Stimulated activated CD8-positive, alpha-beta memory T cell treated with anti-CD3 and anti-CD28 coated beads, Interleukin-2, amount 100 ng/mL, for 1 hour (primary cell): ENCODE measurements at regions not wholly inside any gene's neighbourhood (a gene's known extent, or its start where the extent isn't known, plus 50 kb on each side); places are given as distances from the start of the nearest gene placed in this dataset.

ENCODE experiments used
- DNase-seq, 2 donors: peaks; one replicate each; pipeline ENCODE4 v3.0.0-alpha.2; 2020; ENCODE audit warnings: low read depth in 2 of 2

DNA sequence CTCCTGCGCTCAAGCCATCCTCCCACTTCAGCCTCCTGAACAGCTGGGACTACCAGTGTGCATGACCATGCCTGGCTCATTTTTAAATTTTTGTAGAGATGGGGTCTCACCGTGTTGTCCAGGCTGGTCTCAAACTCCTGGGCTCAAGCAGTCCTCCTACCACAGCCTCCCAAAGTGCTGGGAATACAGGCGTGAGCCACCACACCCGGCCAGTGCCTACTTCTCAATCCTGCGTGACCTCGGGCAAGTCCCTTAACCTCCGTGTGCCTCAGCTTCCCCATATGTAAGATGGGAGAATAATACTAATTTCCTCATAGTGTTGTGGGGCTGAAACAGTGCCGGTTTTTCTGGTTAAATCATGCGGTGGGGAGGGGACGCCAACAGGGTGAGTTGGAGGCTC is 143.5 kb upstream of the CIBAR2 start:
- DNase-seq, result no peak

DNA sequence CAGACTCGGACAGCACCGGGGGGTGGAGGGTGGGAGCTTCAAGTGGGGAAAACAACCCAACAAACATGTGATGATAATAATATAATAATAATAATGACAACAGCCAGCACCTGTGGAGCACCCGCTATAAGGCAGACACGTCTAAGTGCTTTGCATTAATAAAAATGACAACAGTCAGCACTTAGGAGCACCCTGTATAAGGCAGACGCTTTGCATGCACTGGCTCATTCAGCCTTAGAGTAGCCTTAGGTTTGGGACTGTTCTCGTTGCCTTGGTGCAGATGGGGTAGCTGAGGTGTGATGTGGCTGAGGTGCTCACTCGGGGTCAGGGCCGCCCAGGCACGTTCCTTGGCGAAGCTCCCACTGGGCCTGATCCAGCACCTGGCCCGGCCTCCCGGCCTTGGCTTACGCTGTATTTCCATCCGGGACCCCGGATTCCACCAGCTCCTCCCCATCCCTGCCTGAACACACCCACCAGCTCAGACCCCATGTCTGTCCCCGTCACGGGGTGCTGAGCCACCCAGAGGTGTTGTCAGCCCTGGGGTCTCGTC is 144.0 kb upstream of the CIBAR2 start:
- DNase-seq, result no peak

DNA sequence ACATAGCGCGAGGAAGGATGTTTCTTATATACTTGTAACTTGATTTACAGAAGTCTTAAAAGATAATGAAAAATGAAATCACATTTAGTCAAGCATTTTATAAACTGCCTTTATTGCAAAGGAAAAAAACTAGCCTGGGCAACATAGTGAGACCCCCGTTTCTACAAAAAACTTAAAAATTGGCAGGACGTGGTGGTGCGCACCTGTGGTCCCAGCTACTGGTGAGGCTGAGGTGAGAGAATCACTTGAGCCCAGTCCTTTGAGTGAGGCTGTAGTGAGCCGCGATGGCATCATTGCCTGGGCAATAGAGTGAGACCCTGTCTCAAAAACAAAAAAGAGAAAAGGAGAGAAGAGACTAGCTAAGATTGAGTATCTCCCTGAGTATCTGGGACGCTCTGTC is 145.2 kb upstream of the CIBAR2 start:
- no peak for DNase-seq

DNA sequence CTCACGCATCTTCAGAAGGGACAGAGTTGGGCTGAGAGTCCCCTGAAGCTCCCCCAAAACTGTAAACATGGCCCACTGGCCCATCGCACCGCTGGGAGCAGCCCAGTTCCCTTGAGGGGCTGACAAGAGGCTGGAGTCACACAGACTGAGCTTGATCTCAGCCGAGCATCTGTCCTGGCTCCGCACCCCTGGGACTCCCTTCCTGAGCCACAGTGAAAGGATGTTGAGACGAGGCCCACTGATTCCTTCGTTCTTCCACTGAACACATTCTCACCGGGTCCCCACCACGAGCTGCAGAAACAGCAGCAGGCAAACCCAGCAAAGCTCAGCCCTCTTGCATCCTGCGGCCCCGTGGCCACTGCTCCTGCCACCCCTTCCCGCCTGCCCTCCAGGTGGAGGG is 145.9 kb upstream of the CIBAR2 start:
- no peak for DNase-seq

DNA sequence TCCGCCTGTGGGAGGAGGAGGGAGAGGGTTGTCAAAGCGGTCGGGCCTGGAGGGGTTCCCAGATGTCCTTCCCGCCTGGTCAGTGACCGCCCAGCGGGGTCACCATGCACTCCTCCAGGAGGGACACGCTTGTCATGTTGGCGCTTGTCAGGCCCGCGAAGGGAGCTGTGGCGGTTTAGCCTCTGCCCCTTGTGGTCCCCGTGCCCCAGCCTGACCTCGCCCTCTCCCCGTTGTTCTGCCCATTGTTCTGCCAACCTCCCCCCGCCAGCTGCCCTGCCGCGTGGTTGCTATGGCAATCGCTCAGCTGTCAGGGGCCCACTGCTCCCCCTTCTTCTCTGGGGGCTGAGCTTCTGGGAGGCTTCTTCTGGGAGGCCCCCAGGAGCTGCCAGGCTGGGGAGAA is 146.4 kb upstream of the CIBAR2 start:
- no peak for DNase-seq

DNA sequence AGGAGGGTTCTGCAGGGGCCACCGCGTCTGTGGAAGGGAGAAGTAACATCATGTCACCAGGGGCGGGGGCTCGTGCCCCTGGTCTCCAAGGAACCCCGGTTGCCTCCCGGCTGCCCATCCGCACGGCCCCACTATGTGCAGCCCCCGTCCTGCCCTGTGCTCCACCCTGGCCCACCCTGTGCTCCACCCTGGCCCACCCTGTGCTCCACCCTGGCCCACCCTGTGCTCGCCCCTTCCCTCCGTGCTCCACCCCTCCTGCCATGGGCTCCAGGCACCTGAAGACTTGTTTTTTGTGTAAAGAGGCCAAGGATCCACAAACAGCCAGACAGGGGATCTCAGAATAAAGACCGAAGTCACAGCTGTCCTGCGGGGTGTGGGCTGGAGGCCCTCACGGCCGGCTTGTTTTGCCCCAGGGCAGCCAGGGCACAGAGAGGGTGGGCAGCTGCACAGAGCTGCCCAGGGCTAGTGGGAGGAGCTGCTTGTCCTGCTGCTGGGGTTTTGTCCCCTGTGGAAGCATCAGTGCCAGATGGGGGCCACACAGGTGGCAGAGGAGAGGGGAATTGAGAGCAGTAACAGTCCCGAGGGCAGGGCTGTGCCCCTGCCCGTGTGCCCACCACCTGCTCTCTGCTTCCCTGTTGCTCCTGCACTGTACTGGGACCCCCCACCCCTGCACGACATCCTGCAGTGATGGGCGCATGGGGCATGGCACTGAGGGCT is 147.0 kb upstream of the CIBAR2 start:
- DNase-seq, result no peak

DNA sequence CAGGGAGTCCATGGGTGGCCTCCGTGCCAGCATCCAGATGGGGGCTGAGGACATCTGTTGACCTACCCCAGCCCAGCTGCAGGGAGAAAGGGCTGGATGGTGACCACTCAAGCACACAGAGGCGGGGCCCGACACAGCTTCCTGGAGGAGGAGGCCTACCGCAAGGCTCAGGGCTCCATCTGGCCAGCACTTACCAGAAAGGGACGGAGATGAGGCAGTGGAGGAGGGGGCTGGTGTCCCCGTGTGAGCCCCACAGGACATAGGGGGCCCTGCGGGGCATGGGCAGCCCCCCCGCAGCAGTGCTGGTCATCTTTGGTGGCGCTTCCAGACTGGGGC is 147.5 kb upstream of the CIBAR2 start:
- DNase-seq, result no peak

DNA sequence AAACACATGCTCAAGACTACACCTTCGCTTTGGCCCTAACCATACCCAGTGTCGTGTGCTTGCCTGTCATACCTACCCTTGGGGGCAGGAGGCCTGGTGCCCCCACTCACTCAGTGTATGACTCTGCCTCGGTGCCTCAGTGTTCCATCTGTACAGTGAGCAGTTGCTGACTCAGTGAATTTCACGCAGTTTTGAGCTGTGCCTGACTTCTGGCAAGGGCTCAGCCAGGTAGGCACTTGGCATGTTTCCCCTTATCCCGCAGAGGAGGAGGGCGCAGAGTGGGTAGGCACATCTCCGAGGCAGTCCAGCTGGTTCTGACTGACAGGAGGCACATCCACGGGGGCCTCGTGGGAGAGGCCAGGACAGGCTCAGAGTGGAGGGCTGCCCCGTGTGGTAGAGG is 148.9 kb upstream of the CIBAR2 start:
- no peak for DNase-seq

DNA sequence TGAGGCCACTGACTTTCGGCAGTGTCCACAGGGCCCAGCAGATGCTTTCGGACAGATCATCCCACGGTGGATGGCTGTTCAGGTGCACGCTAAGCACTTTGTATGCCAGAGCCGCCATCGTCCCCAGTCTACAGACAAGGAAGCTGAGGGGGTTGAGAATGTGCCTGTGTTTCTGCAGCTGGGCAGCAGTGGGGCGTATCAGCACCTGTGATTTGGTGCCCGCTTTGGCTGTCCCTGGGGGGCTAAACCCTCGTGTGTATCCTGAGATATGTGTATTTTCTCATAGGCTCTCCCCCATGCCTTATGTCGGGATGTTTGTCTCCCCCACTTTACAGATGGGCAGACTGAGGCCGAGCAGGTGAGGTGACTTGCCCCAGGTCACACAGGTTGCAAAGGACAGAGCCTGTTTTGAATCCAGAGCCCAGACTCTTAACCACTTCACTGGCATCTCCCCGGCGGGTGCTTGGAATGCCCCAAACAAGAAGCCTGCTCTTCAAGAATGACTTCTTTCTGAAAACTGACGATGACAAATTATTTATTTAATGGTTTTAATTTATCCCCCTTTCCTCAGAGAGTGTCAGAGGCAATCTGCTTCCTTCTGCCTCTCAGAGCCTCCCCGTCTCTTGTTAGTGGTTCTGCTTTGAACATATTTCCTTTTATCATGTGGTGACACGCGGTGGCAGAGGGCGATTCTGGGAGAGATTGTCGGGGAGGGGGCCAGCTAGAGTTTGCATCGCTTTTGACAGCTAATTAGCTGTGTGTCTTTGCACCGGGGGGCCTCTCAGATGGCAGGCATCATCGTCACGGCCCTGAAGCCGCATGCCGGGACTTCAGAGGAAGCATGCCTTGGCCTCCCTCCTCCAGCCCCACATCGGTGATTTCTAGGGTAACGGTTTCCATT is 149.6 kb upstream of the CIBAR2 start:
- DNase-seq, result no peak

DNA sequence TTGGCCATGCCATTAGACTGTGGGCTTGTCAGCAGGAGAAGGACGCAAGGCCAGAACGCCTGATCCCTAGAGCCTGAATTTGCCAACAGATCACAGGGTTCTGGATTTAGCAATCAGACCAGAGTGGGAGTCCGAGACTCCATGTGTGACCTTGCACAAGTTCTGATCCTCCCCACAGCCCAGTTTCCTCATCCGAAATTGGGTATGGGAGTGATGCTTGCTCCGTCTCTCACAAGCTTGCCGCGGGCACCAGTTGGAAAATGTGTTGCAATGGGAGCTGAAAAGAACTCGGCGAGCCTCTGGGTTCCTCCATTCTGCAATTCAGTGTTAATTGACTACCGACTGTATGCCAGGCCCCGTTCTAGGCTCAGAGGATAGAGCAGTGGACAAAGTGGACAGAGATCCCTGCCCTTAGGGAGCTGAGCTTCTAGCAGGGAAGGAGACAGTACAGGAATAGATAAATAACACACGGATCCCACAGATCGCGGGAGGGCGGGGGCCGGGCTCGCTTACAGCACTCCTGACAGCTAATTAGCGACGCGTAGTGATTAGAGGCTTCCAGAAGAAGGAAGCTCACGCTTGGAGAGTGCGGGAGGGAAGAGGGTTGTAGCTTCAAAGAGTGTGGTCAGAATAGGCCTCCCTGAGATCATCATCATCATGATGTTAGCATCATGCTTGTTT is 150.4 kb upstream of the CIBAR2 start:
- no peak for DNase-seq

DNA sequence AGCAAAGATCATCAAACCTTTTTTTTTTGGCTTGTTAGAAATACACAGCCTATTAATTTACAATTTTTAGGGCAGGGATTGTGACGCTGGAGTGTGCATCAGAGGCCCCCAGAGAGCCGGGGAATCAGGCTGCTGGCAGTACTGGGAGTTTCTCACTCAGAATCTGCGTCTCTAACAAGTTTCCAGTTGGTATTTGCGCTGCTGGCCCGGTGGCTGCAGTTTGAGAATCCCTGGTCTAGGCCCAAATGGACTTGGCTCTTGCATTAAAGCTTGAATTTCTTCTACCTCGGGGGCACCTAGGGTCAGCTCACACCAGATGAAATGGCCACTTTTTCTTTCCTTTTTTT is 150.9 kb upstream of the CIBAR2 start:
- no peak for DNase-seq

DNA sequence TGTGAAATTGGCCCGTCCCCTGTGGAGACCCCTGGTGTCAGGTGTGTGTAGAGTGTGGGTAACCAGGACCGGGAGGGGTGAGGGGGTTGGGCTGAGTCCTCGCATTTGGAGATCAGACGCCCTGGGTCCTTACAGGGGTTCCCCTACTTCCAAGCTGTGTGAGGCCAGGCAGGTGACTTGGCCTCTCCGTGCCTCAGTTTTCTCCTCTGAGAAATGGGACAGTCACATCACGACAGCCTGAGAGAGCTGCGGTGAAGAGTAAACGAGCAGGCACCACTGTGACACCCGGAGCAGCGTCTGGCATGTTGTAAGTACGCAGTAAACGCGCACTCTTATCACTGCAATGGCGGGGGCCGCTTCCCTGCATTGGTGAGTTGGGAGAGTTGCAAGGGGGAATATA is 152.5 kb upstream of the CIBAR2 start:
- no peak for DNase-seq

DNA sequence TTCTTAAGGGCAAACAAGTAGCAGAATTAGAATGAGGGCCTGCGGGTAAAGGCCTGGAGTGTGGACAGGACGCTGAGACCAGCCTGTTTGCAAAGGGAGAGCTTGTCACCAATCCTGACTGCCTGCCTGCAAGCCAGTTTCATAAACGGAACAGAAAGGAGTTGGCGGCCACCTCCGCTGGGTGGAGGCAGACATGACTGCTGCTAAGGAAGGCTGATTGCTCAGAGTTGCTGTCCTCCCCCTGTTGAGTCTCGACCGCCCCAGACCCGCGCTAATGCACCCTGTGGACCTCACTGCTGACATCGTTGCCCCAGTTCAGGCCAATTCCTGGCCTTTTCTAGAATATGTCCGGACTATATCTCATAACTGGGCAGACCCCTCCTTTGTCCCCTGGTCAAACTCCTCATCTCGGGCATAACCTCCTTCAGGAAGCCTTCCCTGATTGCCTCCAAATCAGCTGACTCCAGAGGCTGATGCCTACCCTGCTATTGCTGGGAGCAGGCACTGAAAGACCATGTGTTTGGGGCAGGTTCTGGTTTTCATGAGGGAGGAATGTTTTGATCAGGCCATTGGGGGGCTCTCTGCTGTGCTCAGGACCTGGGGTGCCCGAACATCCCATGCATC is 153.0 kb upstream of the CIBAR2 start:
- no peak for DNase-seq

DNA sequence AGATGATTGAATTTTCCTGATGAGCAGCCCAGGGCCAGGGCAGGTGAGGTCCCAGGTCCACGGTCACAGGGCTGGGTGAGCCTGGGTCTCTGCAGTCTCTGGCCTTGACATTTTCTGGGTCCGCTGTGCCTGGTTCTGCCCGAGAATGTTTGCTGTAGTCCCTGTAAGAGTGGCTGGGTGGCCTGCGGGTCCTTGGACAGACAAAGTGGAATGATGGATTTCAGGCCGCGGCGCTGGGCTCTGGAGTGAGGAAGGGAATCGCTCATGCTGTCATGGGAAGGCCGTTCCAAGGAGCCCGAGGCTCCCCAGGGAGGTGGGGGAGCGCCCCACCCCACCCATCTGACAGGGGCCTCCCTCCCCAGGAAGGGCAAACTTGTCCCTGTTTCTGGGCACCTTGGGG is 153.5 kb upstream of the CIBAR2 start:
- no peak for DNase-seq

DNA sequence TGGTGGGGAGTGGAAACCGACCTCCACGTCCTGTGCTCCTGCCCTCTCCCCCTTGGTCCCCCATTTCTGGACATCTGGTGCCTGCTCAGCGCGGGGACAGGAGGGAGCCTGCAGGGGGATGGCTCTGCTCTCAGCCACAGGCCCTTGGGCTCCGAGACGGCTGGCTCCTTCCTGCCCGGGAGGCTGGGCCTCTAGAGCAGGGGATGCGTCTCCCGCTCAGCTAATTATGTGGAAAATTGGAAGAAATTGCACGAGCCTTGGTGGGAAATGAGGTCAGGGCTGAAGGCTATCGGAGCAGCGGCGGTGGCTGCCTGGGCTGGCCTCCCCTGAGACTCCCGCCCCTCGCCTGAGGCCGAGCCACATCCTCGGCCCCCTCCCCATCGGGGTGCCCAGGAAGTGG is 154.6 kb upstream of the CIBAR2 start:
- DNase-seq, result no peak

DNA sequence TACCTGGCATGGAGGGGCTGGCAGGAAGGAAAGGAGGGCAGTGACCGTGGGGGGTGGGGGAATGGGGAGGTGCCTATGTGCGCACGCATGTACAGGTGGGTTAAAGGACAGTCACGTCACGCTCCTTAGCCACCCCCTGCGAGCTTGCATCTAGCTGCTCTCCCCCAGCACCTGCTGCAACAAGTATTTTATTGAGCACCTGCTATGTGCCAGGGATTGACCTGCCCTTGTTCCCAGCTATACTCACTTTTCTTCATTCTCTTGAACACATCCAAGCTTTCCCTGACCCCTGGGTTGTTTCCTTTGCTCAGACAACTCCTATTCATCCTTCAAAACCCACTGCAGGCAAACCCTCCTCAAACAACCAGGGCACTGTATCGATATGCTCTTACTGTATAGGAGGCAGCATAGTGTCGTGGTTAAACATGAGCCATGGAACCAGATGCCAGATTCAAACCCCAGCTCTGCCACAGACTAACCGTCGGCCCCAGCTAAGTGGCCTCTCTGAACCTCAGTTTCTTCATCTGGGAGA is 155.2 kb upstream of the CIBAR2 start:
- DNase-seq, result no peak

DNA sequence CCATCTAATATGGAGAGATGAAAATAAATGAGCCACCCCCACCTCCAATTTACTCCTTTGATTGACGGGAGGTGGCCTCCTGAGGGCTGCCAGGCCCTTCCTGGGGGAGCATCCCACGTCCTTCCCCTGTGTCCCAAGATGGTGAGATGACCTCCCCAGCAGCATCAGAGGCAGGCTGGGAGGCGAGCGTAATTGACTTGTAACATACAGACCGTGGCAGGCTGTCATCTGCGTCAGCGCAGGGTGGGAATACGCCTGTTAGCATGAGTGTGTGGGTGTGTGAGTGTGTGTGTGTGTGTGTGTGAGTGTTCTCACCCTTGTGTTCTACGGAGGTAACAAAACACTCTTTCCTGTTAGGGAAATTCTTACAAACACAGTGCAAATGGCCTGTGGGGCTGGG is 156.9 kb upstream of the CIBAR2 start:
- DNase-seq, result no peak

DNA sequence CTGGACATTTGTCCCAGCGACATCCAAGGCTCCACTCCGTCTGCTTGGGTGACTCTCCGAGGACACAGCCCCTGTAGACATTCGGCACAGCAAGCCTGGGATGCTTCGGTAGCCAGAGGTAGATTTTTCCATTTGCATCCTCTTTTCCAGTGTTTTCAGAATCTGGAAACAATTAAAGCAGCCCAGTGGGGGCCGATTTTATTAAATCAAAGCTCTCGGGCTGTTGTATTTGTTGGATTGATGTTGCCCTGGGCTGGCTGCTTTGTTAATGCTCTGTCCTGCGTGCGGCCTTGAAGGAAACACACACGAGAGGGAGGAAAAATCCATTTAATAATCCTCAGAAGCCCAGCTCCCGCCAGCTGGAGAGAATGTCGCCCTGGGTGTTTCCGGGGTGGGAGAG is 158.1 kb upstream of the CIBAR2 start:
- DNase-seq, result no peak

DNA sequence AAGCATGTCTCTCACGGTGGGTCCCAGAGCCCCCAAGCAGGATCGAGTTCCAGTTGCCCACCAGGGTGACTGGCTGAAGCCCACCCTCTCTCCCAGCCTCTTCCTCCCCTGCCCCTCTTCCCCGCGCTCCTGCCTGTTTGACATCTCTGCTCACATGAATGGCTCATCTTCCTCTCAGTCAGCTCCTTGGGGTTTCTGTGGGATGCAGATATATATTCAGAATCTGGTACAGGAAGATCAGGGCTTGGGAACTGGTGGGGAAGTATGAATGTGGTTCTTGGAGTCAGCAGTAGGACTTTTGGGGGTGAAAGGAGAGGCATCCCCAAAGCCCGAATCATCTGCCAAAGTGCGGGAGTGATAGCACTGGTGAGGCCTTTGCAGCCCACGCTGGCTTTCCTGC is 158.9 kb upstream of the CIBAR2 start:
- no peak for DNase-seq

DNA sequence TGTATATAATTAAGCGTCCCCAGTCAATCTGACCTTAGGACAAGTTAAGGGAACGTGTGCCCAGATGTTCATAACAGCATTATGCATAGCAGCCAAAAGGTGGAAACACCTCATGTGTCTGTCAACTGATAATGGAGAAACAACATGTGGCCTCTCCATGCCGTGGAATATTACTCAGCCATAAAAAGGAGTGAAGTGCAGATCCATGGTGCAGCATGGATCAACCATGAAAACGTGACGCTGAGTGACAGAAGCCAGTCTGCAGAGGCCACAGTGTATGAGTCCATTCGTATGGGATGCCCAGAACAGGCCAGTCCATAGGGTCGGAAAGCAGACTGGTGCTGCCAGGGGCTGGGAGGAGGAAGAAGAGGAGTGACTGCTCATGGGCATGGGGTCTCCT is 161.0 kb upstream of the CIBAR2 start:
- DNase-seq, result no peak

DNA sequence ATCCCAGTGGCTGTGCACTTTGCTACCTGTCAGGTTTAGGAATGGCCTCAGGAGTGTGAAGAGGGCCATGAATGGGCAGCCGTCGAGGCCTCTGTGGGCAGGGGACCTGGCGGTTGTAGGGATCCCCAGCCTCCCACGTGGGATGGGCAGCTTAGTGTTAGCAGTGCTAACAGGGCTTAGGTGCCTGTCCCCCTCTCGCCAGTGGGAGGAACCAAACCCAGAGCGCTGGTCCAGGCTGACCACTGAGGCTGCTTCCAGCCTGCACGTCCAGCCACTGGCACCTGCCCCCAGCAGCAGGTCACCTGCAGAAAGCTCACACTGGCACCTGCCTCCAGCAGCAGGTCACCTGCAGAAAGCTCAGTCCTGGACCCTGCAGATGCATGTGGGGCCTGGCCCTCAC is 162.2 kb upstream of the CIBAR2 start:
- DNase-seq, result no peak

DNA sequence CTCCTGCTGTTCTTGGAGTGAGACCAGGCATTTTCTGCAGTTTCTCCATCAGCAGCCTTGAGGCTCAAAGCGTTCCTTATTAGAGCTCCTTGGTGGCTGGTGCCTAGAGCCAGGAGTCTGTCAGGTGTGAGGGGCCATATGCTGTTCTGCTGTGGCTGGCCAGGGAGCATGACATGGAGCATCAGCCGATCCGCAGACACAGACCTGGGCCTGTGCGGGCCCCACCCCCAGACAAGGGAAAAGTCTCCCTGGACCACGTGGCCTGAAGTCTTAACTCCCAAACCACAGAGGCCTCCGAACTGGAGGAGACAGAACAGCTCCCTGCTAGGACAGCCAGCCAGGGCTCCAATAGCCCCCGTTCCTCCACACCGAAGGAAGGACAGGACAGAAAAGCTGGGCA is 162.7 kb upstream of the CIBAR2 start:
- no peak for DNase-seq
